Suprapubic skin (tissue), 4 donors: ENCODE measurements at regions not wholly inside any gene's neighbourhood (a gene's known extent, or its start where the extent isn't known, plus 50 kb on each side); places are given as distances from the start of the nearest gene placed in this dataset.

Source experiments
- DNase-seq, 2 donors: peaks; one replicate each; pipeline ENCODE4 v3.0.0-alpha.2; 2019; ENCODE audit warnings: low spot score in 2 of 2
- H3K27ac ChIP-seq: fragments of 200-600 bp; sonication (generic); one replicate; pipeline ENCODE4 v1.5.1; 2019
- H3K27me3 ChIP-seq: fragments of 200-600 bp; sonication (generic); one replicate; pipeline ENCODE4 v1.5.1; 2019
- H3K36me3 ChIP-seq: fragments of 200-600 bp; sonication (generic); one replicate; pipeline ENCODE4 v1.5.1; 2019
- H3K4me1 ChIP-seq: fragments of 200-600 bp; sonication (generic); one replicate; pipeline ENCODE4 v1.5.1; 2019
- H3K4me3 ChIP-seq: fragments of 200-600 bp; sonication (generic); one replicate; pipeline ENCODE4 v1.5.1; 2019; ENCODE audit warnings: mild to moderate bottlenecking
- H3K9me3 ChIP-seq: fragments of 200-600 bp; sonication (generic); one replicate; pipeline ENCODE4 v1.5.1; 2019
- EP300 ChIP-seq: sonication (generic); formaldehyde crosslinking; IDR thresholded peaks from one replicate; pipeline ENCODE4 v1.6.1; 2017; ENCODE audit warnings: antibody characterized with exemption
- POLR2A ChIP-seq, 2 donors: fragments of 450-650 bp; IDR thresholded peaks; one replicate each; pipeline ENCODE4 v1.6.1; 2017; ENCODE audit warnings: antibody characterized with exemption in 2 of 2, mild to moderate bottlenecking in 2 of 2, moderate library complexity in 2 of 2
- POLR2AphosphoS5 ChIP-seq, 3 donors: sonication (generic); formaldehyde crosslinking; IDR thresholded peaks; one replicate each; pipeline ENCODE4 v1.6.1; 2017; ENCODE audit warnings: antibody characterized with exemption in 3 of 3
- WGBS: methylation state at CpG from one replicate; pipeline ENCODE4 v1.1.5; 2018; 5-methylcytosine and 5-hydroxymethylcytosine counted together
- TF ChIP-seq, protein P1 (sequence below), 2 donors: fragments of 200-600 bp in 1 of 2; fragments of 450-650 bp in 1 of 2; sonication (generic) in 1 of 2; IDR thresholded peaks; one replicate each; pipeline ENCODE4 v1.5.1; 2016 to 2019; ENCODE audit warnings: antibody characterized with exemption in 2 of 2, mild to moderate bottlenecking in 1 of 2, moderate library complexity in 1 of 2

DNA sequence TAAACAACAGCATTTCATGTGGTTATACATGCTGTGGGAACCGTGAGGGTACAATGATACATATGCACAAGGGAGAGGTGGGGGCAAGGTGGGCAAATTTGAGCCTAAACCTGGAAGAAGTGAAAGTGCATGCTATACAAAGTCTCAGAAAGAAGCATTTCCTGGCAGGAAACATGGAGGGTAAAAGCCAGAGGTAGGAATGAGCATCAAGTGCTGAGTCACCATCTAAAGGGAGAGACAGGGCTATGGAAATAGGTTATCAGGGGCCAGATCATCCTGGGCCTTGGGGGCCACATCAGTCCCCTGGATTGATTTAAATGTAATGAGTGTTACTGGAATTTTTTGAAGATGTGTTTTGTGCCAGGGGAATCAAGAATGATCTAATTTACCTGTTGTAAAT is 60.1 kb upstream of the DAB1 start:
- WGBS, result 88% methylated on average over 1 of the region's 1 CpG
- Histone ChIP-seq H3K9me3 (no peaks in the 10 kb centered on the region), H3K27ac (no peak overlapping the region), H3K27me3 (no peaks in the 10 kb centered on the region), H3K4me3 (no peak overlapping the region), H3K4me1 (no peaks in the 10 kb centered on the region), H3K36me3 (no peaks in the 10 kb centered on the region)
- TF ChIP-seq POLR2AphosphoS5 (IDR thresholded peaks at IDR 0.05), result no peak
- TF ChIP-seq, protein P1, sequence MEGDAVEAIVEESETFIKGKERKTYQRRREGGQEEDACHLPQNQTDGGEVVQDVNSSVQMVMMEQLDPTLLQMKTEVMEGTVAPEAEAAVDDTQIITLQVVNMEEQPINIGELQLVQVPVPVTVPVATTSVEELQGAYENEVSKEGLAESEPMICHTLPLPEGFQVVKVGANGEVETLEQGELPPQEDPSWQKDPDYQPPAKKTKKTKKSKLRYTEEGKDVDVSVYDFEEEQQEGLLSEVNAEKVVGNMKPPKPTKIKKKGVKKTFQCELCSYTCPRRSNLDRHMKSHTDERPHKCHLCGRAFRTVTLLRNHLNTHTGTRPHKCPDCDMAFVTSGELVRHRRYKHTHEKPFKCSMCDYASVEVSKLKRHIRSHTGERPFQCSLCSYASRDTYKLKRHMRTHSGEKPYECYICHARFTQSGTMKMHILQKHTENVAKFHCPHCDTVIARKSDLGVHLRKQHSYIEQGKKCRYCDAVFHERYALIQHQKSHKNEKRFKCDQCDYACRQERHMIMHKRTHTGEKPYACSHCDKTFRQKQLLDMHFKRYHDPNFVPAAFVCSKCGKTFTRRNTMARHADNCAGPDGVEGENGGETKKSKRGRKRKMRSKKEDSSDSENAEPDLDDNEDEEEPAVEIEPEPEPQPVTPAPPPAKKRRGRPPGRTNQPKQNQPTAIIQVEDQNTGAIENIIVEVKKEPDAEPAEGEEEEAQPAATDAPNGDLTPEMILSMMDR (IDR thresholded peaks at IDR 0.05), result no peak
- TF ChIP-seq EP300, result no peak
- no peak for TF ChIP-seq POLR2A (IDR thresholded peaks at IDR 0.05)
- no peak for DNase-seq

DNA sequence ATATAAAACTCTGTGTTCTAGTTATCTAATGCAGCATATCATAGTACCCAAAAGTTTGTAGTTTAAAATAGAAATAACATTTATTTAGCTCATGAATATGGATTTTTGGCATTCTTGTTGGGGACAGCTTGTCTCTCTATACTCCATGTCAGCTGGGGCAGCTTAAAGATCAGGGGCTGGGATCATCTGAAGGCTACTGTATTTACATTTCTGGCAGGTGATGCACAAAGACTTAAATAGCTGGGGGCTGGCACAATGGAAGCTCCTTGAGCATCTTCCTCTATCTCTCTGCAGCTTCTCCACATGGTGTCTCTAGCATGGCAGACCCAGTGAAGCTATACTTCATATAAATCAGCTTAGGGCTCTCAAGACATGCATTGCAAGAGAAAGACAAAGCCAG is 55.6 kb upstream of the DAB1 start:
- H3K4me1 ChIP-seq, result no peaks in the 10 kb centered on the region
- no peaks in the 10 kb centered on the region for H3K27me3 ChIP-seq
- no peak overlapping the region for H3K27ac ChIP-seq
- DNase-seq, result no peak
- H3K9me3 ChIP-seq, result no peaks in the 10 kb centered on the region
- H3K36me3 ChIP-seq, result no peaks in the 10 kb centered on the region
- no peak overlapping the region for H3K4me3 ChIP-seq
- TF ChIP-seq POLR2A (IDR thresholded peaks at IDR 0.05) (no peak), EP300 (no peak), POLR2AphosphoS5 (IDR thresholded peaks at IDR 0.05) (no peak)
- TF ChIP-seq, protein P1 (IDR thresholded peaks at IDR 0.05), result no peak

DNA sequence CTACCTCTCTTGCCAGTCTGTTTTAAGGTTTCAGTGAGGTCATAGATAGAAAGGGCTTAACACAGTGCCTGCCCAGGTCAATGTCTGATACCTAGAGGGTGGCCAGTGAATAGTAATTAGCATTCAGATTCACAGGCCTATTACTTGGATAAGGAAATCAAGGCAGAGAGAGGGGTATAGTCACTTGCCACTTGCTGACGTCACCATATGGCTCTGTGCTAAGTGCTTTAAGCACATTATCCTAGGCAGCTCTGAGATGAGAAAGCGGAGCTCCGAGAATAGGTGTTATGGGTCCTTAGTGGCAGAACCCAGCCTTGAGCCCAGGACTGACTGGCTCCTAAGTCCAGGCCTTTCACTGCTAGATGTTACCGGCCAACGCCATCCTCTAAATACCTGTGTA is 51.5 kb upstream of the DAB1 start:
- Histone ChIP-seq H3K36me3 (no peaks in the 10 kb centered on the region), H3K4me3 (no peak overlapping the region), H3K27me3 (no peaks in the 10 kb centered on the region), H3K27ac (no peak overlapping the region), H3K9me3 (no peaks in the 10 kb centered on the region), H3K4me1 (no peaks in the 10 kb centered on the region)
- TF ChIP-seq EP300 (no peak), POLR2A (IDR thresholded peaks at IDR 0.05) (no peak), POLR2AphosphoS5 (IDR thresholded peaks at IDR 0.05) (no peak)
- TF ChIP-seq, protein P1 (IDR thresholded peaks at IDR 0.05), result no peak
- WGBS, result 92% methylated on average over 5 of the region's 5 CpGs
- no peak for DNase-seq

DNA sequence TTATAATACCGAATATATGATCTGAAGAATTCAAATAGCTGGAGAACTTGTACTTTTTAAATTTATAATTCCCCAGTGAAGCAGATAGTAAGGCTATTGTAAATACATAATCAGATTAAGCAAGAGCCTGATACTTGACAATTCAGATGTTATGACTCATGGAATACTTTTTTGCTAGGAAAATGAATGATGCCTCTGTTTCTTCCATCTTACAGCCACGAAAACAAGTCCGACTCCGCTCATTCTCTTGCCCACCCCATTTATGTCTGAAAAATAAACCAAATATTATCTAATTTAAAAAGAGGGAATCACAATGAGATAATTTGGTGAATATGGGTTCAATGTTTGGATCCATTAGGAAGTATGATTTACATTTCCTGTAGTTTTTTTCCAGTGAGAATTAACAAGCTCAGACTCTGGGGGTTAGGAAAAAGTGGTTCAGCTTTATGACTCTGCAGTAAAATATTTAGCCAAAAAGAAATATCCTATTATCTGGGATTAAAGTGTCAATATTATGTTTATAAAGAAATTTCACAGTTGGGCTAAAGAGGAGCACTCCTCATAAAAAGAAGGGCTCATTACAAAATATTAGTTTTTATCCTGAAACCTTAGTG is 50.4 kb upstream of the DAB1 start:
- Histone ChIP-seq H3K27me3 (no peaks in the 10 kb centered on the region), H3K4me1 (no peaks in the 10 kb centered on the region), H3K36me3 (no peaks in the 10 kb centered on the region), H3K4me3 (no peak overlapping the region), H3K9me3 (no peaks in the 10 kb centered on the region), H3K27ac (no peak overlapping the region)
- no peak for DNase-seq
- TF ChIP-seq POLR2A (IDR thresholded peaks at IDR 0.05) (no peak), EP300 (no peak), POLR2AphosphoS5 (IDR thresholded peaks at IDR 0.05) (no peak)
- TF ChIP-seq, protein P1 (IDR thresholded peaks at IDR 0.05), result no peak
- WGBS, result 77% methylated on average over 4 of the region's 4 CpGs
